Fibroblast of skin of scalp (primary cell): ENCODE measurements at regions not wholly inside any gene's neighbourhood (a gene's known extent, or its start where the extent isn't known, plus 50 kb on each side); places are given as distances from the start of the nearest gene placed in this dataset.
"Not testable (repeated sequence)": the region's sequence is repeated elsewhere in the genome, so short reads cannot be mapped to it uniquely, and the experiment has no call there.

ENCODE experiments used
- DNase-seq: peaks from one replicate; pipeline ENCODE4 v3.0.0-alpha.2; 2013

DNA sequence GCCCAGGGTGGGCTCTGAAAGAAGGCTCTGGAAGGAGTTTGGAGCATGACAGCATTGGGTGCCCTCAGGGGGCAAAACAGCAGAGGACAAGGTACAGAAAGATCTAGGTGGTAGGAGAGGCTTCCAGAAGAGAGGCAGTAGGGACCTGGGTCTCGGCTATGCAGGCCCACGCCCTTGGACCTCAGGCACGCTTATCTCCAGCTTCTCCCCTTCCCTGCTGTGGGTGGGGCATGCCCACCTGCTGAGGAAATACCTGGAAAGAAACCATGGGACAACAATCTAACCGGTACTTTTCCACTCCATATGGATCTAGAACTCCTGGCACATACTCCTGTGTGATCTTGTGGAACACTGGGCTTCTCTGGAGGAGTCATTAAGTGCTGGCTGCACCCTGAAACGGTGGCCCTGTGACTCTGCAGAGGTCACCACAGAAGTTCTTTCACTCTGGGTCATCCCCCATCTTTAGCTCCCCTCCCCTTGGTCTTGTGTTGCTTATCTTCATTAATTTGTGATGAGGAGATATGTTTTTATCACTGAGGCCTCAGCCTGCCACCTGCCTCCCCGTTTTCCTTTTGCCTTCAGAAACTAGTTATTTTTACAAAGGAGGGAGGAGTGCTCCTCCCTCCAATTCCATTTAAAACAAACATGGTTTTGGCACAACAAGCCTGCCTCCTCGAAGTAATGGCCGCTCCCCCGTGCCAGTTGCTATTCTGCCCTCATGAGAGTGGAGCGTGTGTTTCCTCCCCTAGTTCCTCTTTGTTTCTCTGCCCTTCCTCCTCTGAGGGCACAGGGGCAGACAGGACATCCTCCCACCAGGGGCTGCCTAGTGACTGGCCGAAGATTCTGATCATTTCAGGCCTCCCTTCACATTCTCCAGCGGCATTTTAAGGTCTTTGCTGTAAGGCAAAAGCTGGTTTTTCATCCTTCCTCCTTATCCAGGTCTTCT lies 78.0 kb upstream of the ATP5PO start:
- DNase-seq: no peak

- DNase-seq: not testable (repeated sequence)
These were observed 76.8 kb upstream of the ATP5PO start for GRCh38 chr21:33992412-33992811.

- DNase-seq: no peak
These were observed 75.5 kb upstream of the ATP5PO start for GRCh38 chr21:33991133-33991532.

DNA sequence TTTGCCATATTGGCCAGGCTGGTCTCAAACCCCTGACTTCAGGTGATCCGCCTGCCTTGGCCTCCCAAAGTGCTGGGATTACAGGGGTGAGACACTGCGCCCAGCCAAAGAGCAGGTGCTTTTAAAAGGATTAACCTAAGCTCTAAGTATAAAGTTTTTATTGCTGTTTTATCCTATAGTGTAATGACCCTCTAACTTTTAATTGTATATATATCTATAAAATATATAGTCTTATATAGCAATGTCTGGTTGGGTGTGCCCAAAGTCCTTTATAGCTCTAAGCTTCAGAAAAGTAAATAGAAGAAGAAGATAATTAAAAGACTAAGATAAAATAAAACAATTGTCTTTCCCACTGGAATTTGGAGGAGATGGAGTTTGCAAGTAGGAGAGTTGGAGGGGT lies 73.8 kb upstream of the ATP5PO start:
- no peak for DNase-seq

DNA sequence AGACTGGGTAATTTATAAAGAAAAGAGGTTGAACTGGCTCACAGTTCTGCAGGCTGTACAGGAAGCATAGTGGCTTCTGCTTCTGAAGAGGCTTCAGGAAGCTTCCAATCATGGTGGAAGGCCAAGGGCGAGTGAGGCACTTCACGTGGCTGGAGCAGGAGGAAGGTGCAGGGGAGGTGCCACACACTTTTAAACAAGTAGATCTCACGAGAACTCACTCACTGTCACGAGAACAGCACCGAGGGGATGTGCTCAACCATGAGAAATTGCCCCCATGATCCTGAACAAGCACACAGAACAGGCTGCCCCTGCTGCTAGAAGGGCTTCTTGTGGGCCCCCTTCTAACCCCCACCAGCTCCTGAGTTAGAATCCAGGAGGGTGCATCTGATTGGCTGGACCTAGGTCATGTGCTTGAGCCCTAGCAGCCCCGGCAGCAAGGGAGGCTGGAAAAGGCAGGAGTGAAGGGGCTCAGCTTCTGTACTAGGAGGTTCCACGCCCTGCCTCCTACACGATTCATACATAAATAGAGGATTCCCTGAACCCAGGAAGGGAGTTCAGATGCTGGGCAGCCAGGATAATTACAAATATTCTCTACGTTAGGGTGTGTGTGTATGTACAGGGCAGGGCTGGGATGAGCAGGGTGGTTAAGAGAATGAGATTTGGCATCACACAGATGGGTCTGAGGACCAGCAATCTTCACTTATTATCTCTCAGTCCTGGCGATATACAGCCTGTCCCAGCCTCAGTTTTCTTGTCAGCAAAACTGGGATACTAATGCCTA lies 72.8 kb upstream of the ATP5PO start:
- DNase-seq: no peak

- DNase-seq: no peak
These were observed 71.9 kb upstream of the ATP5PO start for GRCh38 chr21:33987461-33987860.

- DNase-seq: no peak
These were observed 69.8 kb upstream of the ATP5PO start for GRCh38 chr21:33985117-33986050.

GRCh38 chr21:33984021-33984481 lies 68.4 kb upstream of the ATP5PO start:
- no peak for DNase-seq

GRCh38 chr21:33981391-33982101 lies 65.9 kb upstream of the ATP5PO start:
- DNase-seq: no peak

DNA sequence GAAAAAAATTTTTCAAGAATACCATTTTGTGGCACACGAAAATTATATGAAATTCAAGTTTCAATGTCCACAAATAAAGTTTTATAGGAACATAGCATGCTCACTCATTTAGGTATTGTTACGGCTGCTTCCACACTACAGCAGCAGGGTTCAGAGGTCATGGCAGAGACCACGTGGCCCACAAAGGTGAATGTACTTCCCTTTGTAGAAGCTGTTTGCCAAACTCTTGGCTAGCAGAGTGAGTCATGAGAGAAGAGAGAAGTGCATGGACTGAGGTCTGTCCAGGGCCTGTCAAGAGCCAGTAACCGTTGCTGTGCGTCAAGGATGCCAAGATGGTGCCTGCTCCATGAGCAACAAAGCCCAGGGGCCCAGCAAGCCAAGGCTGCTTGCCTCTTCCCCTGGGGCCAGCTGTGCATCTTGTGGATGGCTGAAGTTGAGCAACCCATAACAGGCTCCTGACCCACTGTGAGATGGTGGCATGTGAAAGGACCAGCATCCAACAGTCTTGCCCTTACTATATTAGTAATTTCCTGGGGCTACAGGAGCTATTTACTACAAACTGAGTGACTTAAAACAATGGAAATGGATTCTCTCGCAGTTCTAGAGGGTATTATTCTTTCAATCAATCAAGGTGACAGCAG lies 64.8 kb upstream of the ATP5PO start:
- no peak for DNase-seq

GRCh38 chr21:33978585-33978984 lies 63.0 kb upstream of the ATP5PO start:
- DNase-seq: no peak

DNA sequence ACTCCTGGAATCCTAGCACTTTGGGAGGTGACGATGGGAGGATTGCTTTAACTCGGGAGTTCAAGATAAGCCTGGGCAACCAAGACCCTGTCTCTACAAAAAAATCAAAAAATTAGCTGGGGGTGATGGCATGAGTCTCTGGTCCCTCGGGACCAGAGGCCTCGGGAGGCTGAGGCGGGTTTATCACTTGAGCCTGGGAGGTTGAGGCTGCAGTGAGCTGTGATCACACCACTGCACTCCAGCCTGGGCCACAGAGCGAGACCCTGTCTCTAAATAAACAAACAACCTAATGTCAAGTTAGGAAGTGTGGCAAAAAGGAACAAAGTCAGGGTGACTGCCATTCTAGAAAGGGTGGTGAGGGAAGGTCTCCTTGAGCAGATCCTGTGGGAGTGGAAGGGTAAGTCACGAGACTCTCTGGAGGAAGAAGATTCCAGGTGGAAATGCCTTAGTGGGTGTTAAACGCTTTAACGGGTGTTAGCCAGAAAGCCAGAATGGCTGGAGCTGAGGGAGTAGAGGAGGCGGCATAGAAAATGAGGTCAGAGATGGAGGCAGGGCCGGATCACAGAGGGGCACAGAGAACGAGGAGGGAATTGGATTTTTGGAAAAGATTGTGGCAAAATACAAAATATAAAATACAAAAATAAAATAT lies 62.2 kb upstream of the ATP5PO start:
- DNase-seq: no peak

DNA sequence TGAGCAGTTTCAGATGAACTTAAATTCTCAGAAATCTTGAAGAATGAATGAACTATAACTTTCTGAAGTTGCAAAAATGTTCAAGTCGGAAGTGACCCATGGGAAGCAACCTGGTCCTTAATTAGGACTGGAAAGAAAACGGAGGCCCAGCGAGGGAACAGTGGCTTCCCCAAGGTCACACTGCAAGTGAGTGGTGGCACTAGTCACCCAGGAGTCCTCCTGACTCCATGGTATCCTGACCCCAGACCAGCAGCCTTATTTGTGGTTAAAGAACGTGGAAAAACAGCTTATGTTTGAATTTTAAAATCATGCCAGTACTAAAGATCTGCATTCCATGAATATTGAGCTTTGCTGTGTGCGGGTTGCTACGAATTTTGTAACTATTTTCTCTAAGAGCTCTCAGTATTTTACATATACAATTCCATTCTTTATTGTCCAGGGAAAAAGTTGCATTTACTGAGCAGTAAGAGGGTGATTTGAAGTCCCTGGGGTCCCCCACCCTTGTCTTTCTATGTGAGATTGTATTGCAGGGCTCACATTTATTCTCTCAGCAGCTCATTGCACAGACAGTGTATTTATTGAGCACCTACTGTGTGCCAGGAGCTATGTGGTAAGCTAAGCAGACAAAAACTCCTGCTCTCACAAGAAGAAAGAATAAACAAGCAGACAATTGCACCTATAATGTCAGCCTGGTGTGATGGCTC lies 61.6 kb upstream of the ATP5PO start:
- no peak for DNase-seq

DNA sequence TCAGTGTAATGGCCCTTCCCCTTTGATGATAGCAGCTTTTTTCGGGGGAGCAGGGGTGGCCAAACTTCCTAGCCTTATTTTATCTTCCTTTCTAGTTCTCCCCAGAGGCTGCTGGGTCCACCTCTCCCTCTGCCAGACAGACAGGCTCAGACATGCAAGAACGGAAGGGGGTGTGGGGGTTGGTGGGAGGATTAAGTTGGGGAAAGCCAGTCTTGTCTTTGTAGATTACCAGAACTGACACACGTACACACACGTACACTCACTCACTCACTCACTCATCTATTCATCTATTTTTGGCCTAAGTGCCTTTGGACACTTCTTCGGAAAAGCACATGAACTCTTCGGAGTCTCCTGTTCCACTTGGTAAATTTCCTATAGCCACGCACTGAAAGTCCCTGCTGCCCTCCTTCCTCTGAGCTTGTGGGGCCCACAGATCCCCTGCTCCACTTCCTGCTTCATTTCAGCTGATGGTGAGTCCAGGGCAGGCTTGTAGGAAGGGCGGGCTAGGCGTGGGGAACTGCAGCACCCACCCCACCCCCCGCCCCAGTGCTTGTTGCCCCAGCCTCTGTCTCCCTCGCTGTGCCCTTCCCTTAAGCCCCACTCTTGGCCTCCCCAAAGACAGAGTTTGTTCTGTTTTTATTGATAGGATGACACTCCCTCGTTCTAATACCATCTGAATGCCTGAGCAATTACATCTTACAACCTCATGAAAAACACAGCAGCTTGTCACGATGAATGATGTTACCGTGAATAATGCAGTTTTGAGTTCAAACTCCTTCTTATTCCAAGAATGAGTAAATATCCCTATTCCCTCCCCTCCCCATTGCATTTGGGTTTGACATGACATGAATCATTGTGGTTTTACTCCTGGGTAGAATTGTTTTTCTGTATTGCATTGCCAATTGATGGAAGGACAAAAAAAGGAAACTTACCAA lies 60.7 kb upstream of the ATP5PO start:
- peak; percentile 99 for DNase-seq

GRCh38 chr21:33975548-33976081 lies 60.0 kb upstream of the ATP5PO start:
- peak; percentile 35 for DNase-seq

- no peak for DNase-seq
These were observed 59.2 kb upstream of the ATP5PO start for GRCh38 chr21:33974513-33975468.

DNA sequence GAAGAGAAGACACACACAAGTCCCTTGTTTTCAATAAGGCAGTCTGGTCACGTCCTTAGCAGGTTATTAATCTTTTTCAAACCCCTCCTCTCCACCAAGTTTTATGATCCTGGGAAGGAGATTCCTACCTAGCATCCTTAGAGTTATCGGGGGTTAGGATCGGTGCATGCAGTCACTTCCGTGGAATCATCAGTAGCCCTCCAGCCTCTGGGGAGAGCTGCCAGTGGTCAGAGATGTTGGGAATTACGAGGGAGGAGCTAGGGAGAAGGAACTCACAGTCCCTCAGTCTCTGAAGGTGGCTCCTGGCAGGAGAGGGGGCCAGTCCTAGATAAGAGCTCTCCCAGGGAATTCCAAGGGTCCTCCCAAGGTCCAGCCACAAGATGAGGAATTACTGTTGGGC lies 57.7 kb upstream of the ATP5PO start:
- no peak for DNase-seq
